HG03378 (cell line): ENCODE measurements at regions not wholly inside any gene's neighbourhood (a gene's known extent, or its start where the extent isn't known, plus 50 kb on each side); places are given as distances from the start of the nearest gene placed in this dataset.
"Not testable (repeated sequence)": the region's sequence is repeated elsewhere in the genome, so short reads cannot be mapped to it uniquely, and the experiment has no call there.

Experiments used
- ATAC-seq: cut with Tn5 transposase; IDR thresholded peaks from one replicate; pipeline ENCODE4 v1.9.1; 2021; ENCODE audit warnings: mild to moderate bottlenecking, moderate library complexity; ENCODE audit not compliant: unreplicated experiment

- no peak for ATAC-seq
These were observed 78.5 kb upstream of the SGIP1 start for GRCh38 chr1:66455446-66455845.

- ATAC-seq: no peak
These were observed 73.2 kb upstream of the SGIP1 start for GRCh38 chr1:66460776-66461175.

GRCh38 chr1:66462313-66462712 lies 71.6 kb upstream of the SGIP1 start:
- ATAC-seq: no peak

- no peak for ATAC-seq
These were observed 69.6 kb upstream of the SGIP1 start for GRCh38 chr1:66464351-66464750.

- ATAC-seq: no peak
These were observed 69.2 kb upstream of the SGIP1 start for GRCh38 chr1:66464802-66465201.

GRCh38 chr1:66466695-66467094 lies 67.3 kb upstream of the SGIP1 start:
- not testable (repeated sequence) for ATAC-seq

GRCh38 chr1:66468722-66469121 lies 65.2 kb upstream of the SGIP1 start:
- ATAC-seq: no peak

- ATAC-seq: no peak
These were observed 58.0 kb upstream of the SGIP1 start for GRCh38 chr1:66475940-66476339.

GRCh38 chr1:66476774-66477173 lies 57.2 kb upstream of the SGIP1 start:
- ATAC-seq: no peak

GRCh38 chr1:66478116-66478515 lies 55.8 kb upstream of the SGIP1 start:
- no peak for ATAC-seq

GRCh38 chr1:66480162-66480561 lies 53.8 kb upstream of the SGIP1 start:
- ATAC-seq: no peak

GRCh38 chr1:66481215-66481614 lies 52.7 kb upstream of the SGIP1 start:
- ATAC-seq: not testable (repeated sequence)
